PC-3 (cell line): ENCODE measurements at regions not wholly inside any gene's neighbourhood (a gene's known extent, or its start where the extent isn't known, plus 50 kb on each side); places are given as distances from the start of the nearest gene placed in this dataset.

Experiments
- ATAC-seq: fragments of 200-7000 bp; cut with Tn5 transposase; 2 replicates; pipeline ENCODE4 v1.9.1; 2020; ENCODE audit warnings: mild to moderate bottlenecking, moderate library complexity
- BruUV-seq: library from RNA; stranded (reverse); fragments of 400-500 nt; replicated peaks from 2 replicates; lab custom pipeline; 2021; lab: Mats Ljungman, UMichigan
- CTCF ChIA-PET: fragments of 300-600 bp; sonication (Branson Sonifier 250); formaldehyde crosslinking; loops from one replicate; lab custom pipeline; 2022; ENCODE audit warnings: antibody characterized with exemption; lab: Charles Lee
- POLR2A ChIA-PET: fragments of 300-600 bp; sonication (Branson Sonifier 250); formaldehyde crosslinking; loops from one replicate; lab custom pipeline; 2022; ENCODE audit warnings: antibody characterized with exemption; ENCODE audit not compliant: unreplicated experiment; lab: Charles Lee
- DNase-seq: peaks from one replicate; pipeline ENCODE4 v3.0.0-alpha.2; 2015
- H2AFZ ChIP-seq: fragments of 300-600 bp; sonication (generic); 2 replicates; pipeline ENCODE4 v1.6.0; 2016; ENCODE audit warnings: antibody characterized with exemption, low read length
- H3F3A ChIP-seq: fragments of 300-600 bp; sonication (generic); one replicate; pipeline ENCODE4 v1.6.0; 2017; ENCODE audit warnings: antibody characterized with exemption, low read length, control low read depth, mild to moderate bottlenecking; ENCODE audit not compliant: unreplicated experiment
- H3K27ac ChIP-seq: fragments of 300-600 bp; sonication (generic); 2 replicates; pipeline ENCODE4 v1.5.1; 2016; ENCODE audit warnings: mild to moderate bottlenecking, low read length
- H3K27me3 ChIP-seq: fragments of 300-600 bp; sonication (generic); 2 replicates; pipeline ENCODE4 v1.6.1; 2016; ENCODE audit warnings: low read length, mixed read lengths
- H3K36me3 ChIP-seq: fragments of 300-600 bp; sonication (generic); 2 replicates; pipeline ENCODE4 v1.6.1; 2016; ENCODE audit warnings: low read depth, mixed run types, low read length, mixed read lengths
- H3K4me1 ChIP-seq: fragments of 300-600 bp; sonication (generic); 2 replicates; pipeline ENCODE4 v1.5.1; 2016; ENCODE audit warnings: low read length; ENCODE audit not compliant: insufficient read depth
- H3K4me2 ChIP-seq: fragments of 300-600 bp; sonication (generic); 2 replicates; pipeline ENCODE4 v1.6.0; 2016; ENCODE audit warnings: low read length
- H3K4me3 ChIP-seq: fragments of 300-600 bp; sonication (generic); 2 replicates; pipeline ENCODE4 v1.5.1; 2016; ENCODE audit warnings: mild to moderate bottlenecking, low read length, mixed read lengths
- H3K79me2 ChIP-seq: fragments of 300-600 bp; sonication (generic); 2 replicates; pipeline ENCODE4 v1.6.1; 2017; ENCODE audit warnings: low read length, mixed read lengths
- H3K9ac ChIP-seq: fragments of 300-600 bp; sonication (generic); 2 replicates; pipeline ENCODE4 v1.6.0; 2016; ENCODE audit warnings: mild to moderate bottlenecking, low read length
- H3K9me2 ChIP-seq: fragments of 300-600 bp; sonication (generic); replicated peaks from 2 replicates; pipeline ENCODE4 v1.6.1; 2016; ENCODE audit warnings: mixed run types, low read length, mixed read lengths
- H3K9me3 ChIP-seq: fragments of 300-600 bp; sonication (generic); 2 replicates; pipeline ENCODE4 v1.6.1; 2016; ENCODE audit warnings: low read length, mixed read lengths
- H4K20me1 ChIP-seq: fragments of 300-600 bp; sonication (generic); 2 replicates; pipeline ENCODE4 v1.6.1; 2016; ENCODE audit warnings: low read length, mixed read lengths
- CTCF ChIP-seq: fragments of 300-600 bp; sonication (generic); conservative IDR thresholded peaks from 2 replicates; pipeline ENCODE4 v1.5.1; 2017; ENCODE audit warnings: antibody characterized with exemption, low read depth, mild to moderate bottlenecking, low read length
- EZH2 ChIP-seq: fragments of 300-600 bp; sonication (generic); IDR thresholded peaks from one replicate; pipeline ENCODE4 v1.6.1; 2017; ENCODE audit warnings: antibody characterized with exemption, mild to moderate bottlenecking, low read length; ENCODE audit not compliant: unreplicated experiment
- EZH2phosphoT487 ChIP-seq: fragments of 300-600 bp; sonication (generic); IDR thresholded peaks from 2 replicates; pipeline ENCODE4 v1.6.1; 2018; ENCODE audit warnings: mild to moderate bottlenecking, antibody characterized with exemption, low read length, borderline replicate concordance
- intact Hi-C: fragments of 100-400 bp; cut with micrococcal nuclease; formaldehyde crosslinking; loops from 2 replicates; pipeline ENCODE4 v1.9.0; 2023

GRCh38 chr18:30066288-30066687 is 976.3 kb downstream of the DSC3 start:
- Histone ChIP-seq H3K27me3 (no peaks in the 10 kb centered on the region), H3K79me2 (no peaks in the 10 kb centered on the region), H3K9me3 (no peaks in the 10 kb centered on the region), H3K4me2 (no peak overlapping the region), H2AFZ (no peak overlapping the region), H4K20me1 (no peaks in the 10 kb centered on the region), H3K9ac (no peak overlapping the region), H3K9me2 (no peaks in the 10 kb centered on the region), H3F3A (no peaks in the 10 kb centered on the region), H3K36me3 (no peaks in the 10 kb centered on the region), H3K27ac (no peak overlapping the region), H3K4me1 (no peaks in the 10 kb centered on the region), H3K4me3 (no peak overlapping the region)
- no peak for DNase-seq
- TF ChIP-seq EZH2: no peak
- TF ChIP-seq CTCF: no peak
- TF ChIP-seq EZH2phosphoT487: no peak
- no peak for ATAC-seq
- ChIA-PET POLR2A (no interaction called here), CTCF (no interaction called here)
- intact Hi-C loops: no loop called here
- BruUV-seq: no TSS peak

- no TSS peak for BruUV-seq
- Histone ChIP-seq H3K9me3 (no peaks in the 10 kb centered on the region), H3K27me3 (no peaks in the 10 kb centered on the region), H3K36me3 (no peaks in the 10 kb centered on the region), H3F3A (no peaks in the 10 kb centered on the region), H3K9ac (no peak overlapping the region), H2AFZ (no peak overlapping the region), H3K4me3 (no peak overlapping the region), H4K20me1 (no peaks in the 10 kb centered on the region), H3K4me2 (no peak overlapping the region), H3K4me1 (no peaks in the 10 kb centered on the region), H3K79me2 (no peaks in the 10 kb centered on the region), H3K27ac (no peak overlapping the region), H3K9me2 (no peaks in the 10 kb centered on the region)
- ChIA-PET POLR2A (interaction anchor here (0.7 kb wide), 1 partner anchor 901 kb away, joined by 7 read pairs; no protein-coding TSS in a partner anchor), CTCF (no interaction called here)
- ATAC-seq (no peak), DNase-seq (no peak)
- intact Hi-C loops: no loop called here
- TF ChIP-seq CTCF: no peak
- no peak for TF ChIP-seq EZH2
- TF ChIP-seq EZH2phosphoT487: no peak
These were observed 985.1 kb downstream of the DSC3 start for GRCh38 chr18:30057398-30057797.

GRCh38 chr18:30056528-30056927 is 986.0 kb downstream of the DSC3 start:
- Histone ChIP-seq H3F3A (no peaks in the 10 kb centered on the region), H3K4me2 (no peak overlapping the region), H4K20me1 (no peaks in the 10 kb centered on the region), H3K9me3 (no peaks in the 10 kb centered on the region), H3K79me2 (no peaks in the 10 kb centered on the region), H3K36me3 (no peaks in the 10 kb centered on the region), H3K4me3 (no peak overlapping the region), H3K9me2 (no peaks in the 10 kb centered on the region), H2AFZ (no peak overlapping the region), H3K9ac (no peak overlapping the region), H3K27ac (no peak overlapping the region), H3K27me3 (no peaks in the 10 kb centered on the region), H3K4me1 (no peaks in the 10 kb centered on the region)
- TF ChIP-seq EZH2: no peak
- TF ChIP-seq EZH2phosphoT487: no peak
- TF ChIP-seq CTCF: no peak
- ChIA-PET CTCF (no interaction called here), POLR2A (no interaction called here)
- intact Hi-C loops: no loop called here
- DNase-seq (no peak), ATAC-seq (no peak)
- BruUV-seq: no TSS peak
